Spleen (tissue), 7 donors: ENCODE measurements at regions not wholly inside any gene's neighbourhood (a gene's known extent, or its start where the extent isn't known, plus 50 kb on each side); places are given as distances from the start of the nearest gene placed in this dataset.

Source experiments
- CTCF ChIP-seq, 11 experiments: fragments of 200-600 bp in 7 of 11; fragments of 450-650 bp in 4 of 11; sonication (generic) in 4 of 11; IDR thresholded peaks in 8 of 11; conservative IDR thresholded peaks in 3 of 11; 1 replicate in 7 of 11; 2 replicates in 4 of 11; pipeline versions ENCODE4 v1.4.0 to v1.8.0; 2016 to 2021; ENCODE audit warnings: antibody characterized with exemption in 11 of 11, inconsistent platforms in 4 of 11, mild to moderate bottlenecking in 1 of 11
- POLR2A ChIP-seq, 3 donors: fragments of 450-650 bp; IDR thresholded peaks; one replicate each; pipeline ENCODE4 v1.5.1; 2017; ENCODE audit warnings: antibody characterized with exemption in 3 of 3, mild to moderate bottlenecking in 1 of 3
- POLR2AphosphoS5 ChIP-seq, 3 donors: sonication (generic); formaldehyde crosslinking; IDR thresholded peaks; one replicate each; pipeline ENCODE4 v1.5.1; 2017; ENCODE audit warnings: antibody characterized with exemption in 3 of 3
- donor health status: DM: no; HTN: no; CAD: no; lungs with moderate emphysema.
- donor health status: DM: no; HTN: no; CAD: no.
- donor health status: DM: no; HTN: no; CAD: no.

GRCh38 chr2:128420776-128421175, 102.1 kb upstream of the HS6ST1 start:
- TF ChIP-seq CTCF (IDR thresholded peaks at IDR 0.05 in 8 of 11, conservative IDR thresholded peaks at IDR 0.05 in 3 of 11): no peak
- no peak for TF ChIP-seq POLR2AphosphoS5 (IDR thresholded peaks at IDR 0.05)
- no peak for TF ChIP-seq POLR2A (IDR thresholded peaks at IDR 0.05)
